Osteoblast (primary cell): ENCODE measurements at regions not wholly inside any gene's neighbourhood (a gene's known extent, or its start where the extent isn't known, plus 50 kb on each side); places are given as distances from the start of the nearest gene placed in this dataset.

Experiments used
- DNase-seq: peaks from one replicate; pipeline ENCODE4 v3.0.0; 2011; ENCODE audit warnings: low spot score, mixed read lengths; ENCODE audit not compliant: insufficient read length; ENCODE audit errors: missing footprints
- H2AFZ ChIP-seq: 2 replicates; pipeline ENCODE4 v1.6.0; 2011; ENCODE audit warnings: mild to moderate bottlenecking, low read length
- H3K27ac ChIP-seq: 2 replicates; pipeline ENCODE4 v1.5.1; 2011; ENCODE audit warnings: mild to moderate bottlenecking, low read depth, low read length, moderate library complexity
- H3K27me3 ChIP-seq: 2 replicates; pipeline ENCODE4 v1.6.0; 2012; ENCODE audit warnings: mild to moderate bottlenecking, control low read depth, inconsistent platforms, low read length, moderate library complexity; ENCODE audit not compliant: insufficient read depth
- H3K36me3 ChIP-seq: 2 replicates; pipeline ENCODE4 v1.5.1; 2011; ENCODE audit warnings: mild to moderate bottlenecking, low read length, control low read depth, moderate library complexity; ENCODE audit not compliant: insufficient read depth
- H3K4me1 ChIP-seq: 2 replicates; pipeline ENCODE4 v1.5.1; 2011; ENCODE audit warnings: mild to moderate bottlenecking, low read length, control low read depth, moderate library complexity; ENCODE audit not compliant: insufficient read depth
- H3K4me2 ChIP-seq: 2 replicates; pipeline ENCODE4 v1.6.0; 2011; ENCODE audit warnings: mild to moderate bottlenecking, low read length; ENCODE audit not compliant: insufficient read depth
- H3K4me3 ChIP-seq: fragments of 200-600 bp; sonication (generic); 3 replicates; pipeline ENCODE4 v1.5.1; 2012; ENCODE audit warnings: mild to moderate bottlenecking, low read length, inconsistent platforms; ENCODE audit not compliant: insufficient read depth
- H3K79me2 ChIP-seq: 2 replicates; pipeline ENCODE4 v1.6.0; 2012; ENCODE audit warnings: mild to moderate bottlenecking, low read length, control low read depth, inconsistent platforms; ENCODE audit not compliant: insufficient read depth
- H3K9me3 ChIP-seq: 2 replicates; pipeline ENCODE4 v1.5.1; 2011; ENCODE audit warnings: low read depth, low read length, control low read depth
- H4K20me1 ChIP-seq: 2 replicates; pipeline ENCODE4 v1.6.0; 2012; ENCODE audit warnings: mild to moderate bottlenecking, low read length, control low read depth; ENCODE audit not compliant: insufficient read depth
- CTCF ChIP-seq: IDR thresholded peaks from 2 replicates; pipeline ENCODE4 v1.5.1; 2011; ENCODE audit warnings: mild to moderate bottlenecking, low read depth, low read length, moderate library complexity; ENCODE audit errors: extremely low read depth

- Histone ChIP-seq H3K4me3 (no peak overlapping the region), H3K9me3 (no peaks in the 10 kb centered on the region), H3K27ac (no peak overlapping the region), H3K4me1 (no peaks in the 10 kb centered on the region), H4K20me1 (no peaks in the 10 kb centered on the region), H3K79me2 (no peaks in the 10 kb centered on the region), H3K36me3 (no peaks in the 10 kb centered on the region), H3K27me3 (no peaks in the 10 kb centered on the region), H3K4me2 (no peak overlapping the region), H2AFZ (no peak overlapping the region)
- DNase-seq = no peak
- no peak for TF ChIP-seq CTCF
These were observed 168.7 kb downstream of the AEBP2 start for GRCh38 chr12:19608039-19608438.

GRCh38 chr12:19613051-19613535 is 173.8 kb downstream of the AEBP2 start:
- Histone ChIP-seq H3K79me2 (no peaks in the 10 kb centered on the region), H3K36me3 (no peaks in the 10 kb centered on the region), H3K27ac (no peak overlapping the region), H3K4me2 (no peak overlapping the region), H3K9me3 (no peaks in the 10 kb centered on the region), H3K4me1 (no peaks in the 10 kb centered on the region), H4K20me1 (no peaks in the 10 kb centered on the region), H2AFZ (no peak overlapping the region), H3K4me3 (no peak overlapping the region), H3K27me3 (no peaks in the 10 kb centered on the region)
- TF ChIP-seq CTCF = no peak
- no peak for DNase-seq

GRCh38 chr12:19614601-19615383 is 175.5 kb downstream of the AEBP2 start:
- Histone ChIP-seq H4K20me1 (no peaks in the 10 kb centered on the region), H3K4me1 (no peaks in the 10 kb centered on the region), H3K27me3 (no peaks in the 10 kb centered on the region), H3K79me2 (no peaks in the 10 kb centered on the region), H2AFZ (no peak overlapping the region), H3K4me3 (no peak overlapping the region), H3K27ac (no peak overlapping the region), H3K36me3 (no peaks in the 10 kb centered on the region), H3K4me2 (no peak overlapping the region), H3K9me3 (no peaks in the 10 kb centered on the region)
- no peak for DNase-seq
- TF ChIP-seq CTCF = no peak

- no peaks in the 10 kb centered on the region for H3K9me3 ChIP-seq
These were observed 176.1 kb downstream of the AEBP2 start for GRCh38 chr12:19615384-19615725.

More at GRCh38 chr12:19615384-19615725, 176.1 kb downstream of the AEBP2 start:
- no peak for TF ChIP-seq CTCF
- H3K4me3 ChIP-seq = no peak overlapping the region
- no peak for DNase-seq
- no peaks in the 10 kb centered on the region for H3K36me3 ChIP-seq
- H4K20me1 ChIP-seq = no peaks in the 10 kb centered on the region
- H3K4me2 ChIP-seq = no peak overlapping the region
- H3K27ac ChIP-seq = no peak overlapping the region
- H3K4me1 ChIP-seq = no peaks in the 10 kb centered on the region
- H2AFZ ChIP-seq = no peak overlapping the region
- H3K79me2 ChIP-seq = no peaks in the 10 kb centered on the region
- no peaks in the 10 kb centered on the region for H3K27me3 ChIP-seq
